ENCODE measurements at regions not wholly inside any gene's neighbourhood (a gene's known extent, or its start where the extent isn't known, plus 50 kb on each side); places are given as distances from the start of the nearest gene placed in this dataset.

DNA sequence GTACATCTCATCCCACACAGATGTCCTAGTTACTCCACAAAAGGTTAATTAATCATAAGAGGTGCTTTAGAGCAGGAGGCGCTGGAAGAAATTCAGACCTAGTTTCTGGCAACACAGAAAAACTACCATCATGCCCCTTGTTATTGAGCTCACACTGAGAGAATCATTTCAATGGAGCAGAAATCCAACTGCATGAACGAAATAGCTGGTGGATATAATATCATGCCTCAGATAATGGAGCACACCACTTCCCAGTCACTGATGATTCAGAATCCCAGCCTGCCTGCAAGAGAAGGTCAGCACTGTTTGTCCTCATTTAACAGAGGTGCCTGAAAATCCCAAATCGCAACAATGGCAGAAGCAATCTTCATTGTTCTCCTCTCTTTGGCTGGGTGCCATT is 125.8 kb upstream of the CREB1 start:
- TF ChIP-seq, protein P1, sequence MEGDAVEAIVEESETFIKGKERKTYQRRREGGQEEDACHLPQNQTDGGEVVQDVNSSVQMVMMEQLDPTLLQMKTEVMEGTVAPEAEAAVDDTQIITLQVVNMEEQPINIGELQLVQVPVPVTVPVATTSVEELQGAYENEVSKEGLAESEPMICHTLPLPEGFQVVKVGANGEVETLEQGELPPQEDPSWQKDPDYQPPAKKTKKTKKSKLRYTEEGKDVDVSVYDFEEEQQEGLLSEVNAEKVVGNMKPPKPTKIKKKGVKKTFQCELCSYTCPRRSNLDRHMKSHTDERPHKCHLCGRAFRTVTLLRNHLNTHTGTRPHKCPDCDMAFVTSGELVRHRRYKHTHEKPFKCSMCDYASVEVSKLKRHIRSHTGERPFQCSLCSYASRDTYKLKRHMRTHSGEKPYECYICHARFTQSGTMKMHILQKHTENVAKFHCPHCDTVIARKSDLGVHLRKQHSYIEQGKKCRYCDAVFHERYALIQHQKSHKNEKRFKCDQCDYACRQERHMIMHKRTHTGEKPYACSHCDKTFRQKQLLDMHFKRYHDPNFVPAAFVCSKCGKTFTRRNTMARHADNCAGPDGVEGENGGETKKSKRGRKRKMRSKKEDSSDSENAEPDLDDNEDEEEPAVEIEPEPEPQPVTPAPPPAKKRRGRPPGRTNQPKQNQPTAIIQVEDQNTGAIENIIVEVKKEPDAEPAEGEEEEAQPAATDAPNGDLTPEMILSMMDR (conservative IDR thresholded peaks at IDR 0.05; ENCODE audit: low read length): no peak
- TF ChIP-seq EZH2phosphoT487 (IDR thresholded peaks at IDR 0.05; ENCODE audit: borderline replicate concordance): no peak

Measured in Loucy (cell line).